ENCODE measurements at regions not wholly inside any gene's neighbourhood (a gene's known extent, or its start where the extent isn't known, plus 50 kb on each side); places are given as distances from the start of the nearest gene placed in this dataset.

DNA sequence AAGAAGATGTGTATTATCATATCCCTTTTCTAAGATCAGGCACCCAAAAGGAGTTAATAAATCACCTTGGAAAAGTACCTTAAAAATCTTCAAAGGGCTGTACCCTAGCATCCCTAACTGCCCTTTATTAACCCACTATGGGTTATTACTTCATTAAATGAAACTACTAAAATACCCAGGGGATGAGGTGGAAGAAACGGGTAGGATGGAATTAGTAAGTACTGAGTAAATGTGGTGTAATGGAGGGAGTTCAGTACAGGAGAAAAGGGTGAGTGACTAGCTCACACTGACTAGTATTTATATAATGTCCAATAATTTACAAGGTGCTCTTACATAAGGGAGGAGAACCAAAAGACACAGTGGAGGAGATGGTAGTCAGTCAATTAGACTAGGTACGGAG is 51.0 kb upstream of the RASGEF1B start:
- DNase-seq = no peak

DNA sequence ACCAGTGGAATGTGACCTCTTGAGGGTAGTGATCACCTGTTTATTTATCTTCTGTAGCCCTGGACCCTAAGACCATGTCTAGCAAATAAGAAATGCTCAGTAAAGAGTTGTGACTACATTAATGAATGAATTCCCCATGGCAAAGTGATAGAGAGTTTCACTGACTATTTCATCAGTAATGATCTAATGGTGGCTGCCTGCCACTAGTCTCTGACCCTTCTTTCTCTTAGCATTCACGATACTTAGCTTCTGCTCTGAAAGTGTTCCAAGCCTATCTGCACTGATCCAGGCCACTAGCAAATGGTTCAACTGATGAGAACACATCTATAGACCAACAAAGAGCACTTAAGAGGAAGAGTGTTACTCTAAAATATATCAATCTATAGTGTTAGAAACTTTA is 50.0 kb upstream of the RASGEF1B start:
- DNase-seq = no peak
